ENCODE measurements at regions not wholly inside any gene's neighbourhood (a gene's known extent, or its start where the extent isn't known, plus 50 kb on each side); places are given as distances from the start of the nearest gene placed in this dataset.

GRCh38 chr10:62627983-62628382 lies 176.5 kb upstream of the ADO start:
- Histone ChIP-seq H3K4me3 (no peak overlapping the region), H3K27ac (no peak overlapping the region), H3K36me3 (no peaks in the 10 kb centered on the region), H3K4me1 (peaks cover 0 to 6% (median 0%) of the 10 kb centered on the region in 4 donors), H3K27me3 (no peaks in the 10 kb centered on the region), H3K9me3 (no peaks in the 10 kb centered on the region)
- no peak for DNase-seq
- TF ChIP-seq POLR2A (IDR thresholded peaks at IDR 0.05) = no peak
- no peak for TF ChIP-seq CTCF (IDR thresholded peaks at IDR 0.05)

GRCh38 chr10:62631241-62631640 lies 173.3 kb upstream of the ADO start:
- Histone ChIP-seq H3K4me3 (no peak overlapping the region), H3K27ac (no peak overlapping the region), H3K27me3 (no peaks in the 10 kb centered on the region), H3K9me3 (no peaks in the 10 kb centered on the region), H3K4me1 (peaks cover 0 to 6% (median 0%) of the 10 kb centered on the region in 4 donors), H3K36me3 (no peaks in the 10 kb centered on the region)
- no peak for DNase-seq
- no peak for TF ChIP-seq CTCF (IDR thresholded peaks at IDR 0.05)
- TF ChIP-seq POLR2A (IDR thresholded peaks at IDR 0.05) = no peak

GRCh38 chr10:62632071-62632809 lies 172.3 kb upstream of the ADO start:
- H3K9me3 ChIP-seq = no peaks in the 10 kb centered on the region
- peak overlapping the region; percentile 58 to 72 (median 64) for H3K27ac ChIP-seq

GRCh38 chr10:62633976-62634375 lies 170.5 kb upstream of the ADO start:
- no peaks in the 10 kb centered on the region for H3K36me3 ChIP-seq
- TF ChIP-seq CTCF (IDR thresholded peaks at IDR 0.05) (no peak), POLR2A (IDR thresholded peaks at IDR 0.05) (no peak)
- H3K4me3 ChIP-seq = no peak overlapping the region
- no peak for DNase-seq
- peaks cover 0 to 13% (median 1%) of the 10 kb centered on the region in 4 donors for H3K4me1 ChIP-seq
- H3K27me3 ChIP-seq = no peaks in the 10 kb centered on the region
- no peak overlapping the region for H3K27ac ChIP-seq
- no peaks in the 10 kb centered on the region for H3K9me3 ChIP-seq

More at GRCh38 chr10:62632071-62632809, 172.3 kb upstream of the ADO start:
- DNase-seq = peak in 2 of 3 donors; percentile 77 to 87
- H3K27me3 ChIP-seq = no peaks in the 10 kb centered on the region
- no peaks in the 10 kb centered on the region for H3K36me3 ChIP-seq
- TF ChIP-seq CTCF (IDR thresholded peaks at IDR 0.05) = no peak
- no peak for TF ChIP-seq POLR2A (IDR thresholded peaks at IDR 0.05)
- peaks cover 0 to 13% (median 0%) of the 10 kb centered on the region in 4 donors for H3K4me1 ChIP-seq
- peak overlapping the region in 1 of 4 donors; percentile 5 for H3K4me3 ChIP-seq

- Histone ChIP-seq H3K4me3 (no peak overlapping the region), H3K36me3 (no peaks in the 10 kb centered on the region), H3K27ac (no peak overlapping the region), H3K4me1 (peaks cover 0 to 13% (median 1%) of the 10 kb centered on the region in 4 donors), H3K27me3 (no peaks in the 10 kb centered on the region), H3K9me3 (no peaks in the 10 kb centered on the region)
- TF ChIP-seq CTCF (IDR thresholded peaks at IDR 0.05) (no peak), POLR2A (IDR thresholded peaks at IDR 0.05) (no peak)
- DNase-seq = no peak
These were observed 169.9 kb upstream of the ADO start for GRCh38 chr10:62634576-62634975.

Data from Peyer's patch (tissue), 4 donors.